ENCODE measurements at regions not wholly inside any gene's neighbourhood (a gene's known extent, or its start where the extent isn't known, plus 50 kb on each side); places are given as distances from the start of the nearest gene placed in this dataset.

DNA sequence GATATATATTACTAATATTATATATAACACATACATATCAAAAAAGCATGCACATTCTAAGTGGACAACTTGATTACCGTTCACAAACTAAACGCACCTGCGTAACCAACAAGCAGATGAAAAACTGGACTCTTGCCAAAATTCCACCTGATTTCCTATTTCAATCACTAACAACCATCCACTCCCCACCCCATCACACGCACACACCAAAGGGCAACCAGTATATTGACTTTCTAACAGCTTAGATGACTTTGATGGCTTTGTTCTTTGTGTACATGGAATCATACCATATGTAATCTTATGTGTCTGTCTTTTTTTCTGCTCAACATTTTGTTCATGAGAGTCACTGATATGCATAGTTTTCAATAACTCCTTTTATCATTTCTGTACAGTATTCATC is 496.8 kb upstream of the ARRDC4 start:
- TF ChIP-seq, protein P1, sequence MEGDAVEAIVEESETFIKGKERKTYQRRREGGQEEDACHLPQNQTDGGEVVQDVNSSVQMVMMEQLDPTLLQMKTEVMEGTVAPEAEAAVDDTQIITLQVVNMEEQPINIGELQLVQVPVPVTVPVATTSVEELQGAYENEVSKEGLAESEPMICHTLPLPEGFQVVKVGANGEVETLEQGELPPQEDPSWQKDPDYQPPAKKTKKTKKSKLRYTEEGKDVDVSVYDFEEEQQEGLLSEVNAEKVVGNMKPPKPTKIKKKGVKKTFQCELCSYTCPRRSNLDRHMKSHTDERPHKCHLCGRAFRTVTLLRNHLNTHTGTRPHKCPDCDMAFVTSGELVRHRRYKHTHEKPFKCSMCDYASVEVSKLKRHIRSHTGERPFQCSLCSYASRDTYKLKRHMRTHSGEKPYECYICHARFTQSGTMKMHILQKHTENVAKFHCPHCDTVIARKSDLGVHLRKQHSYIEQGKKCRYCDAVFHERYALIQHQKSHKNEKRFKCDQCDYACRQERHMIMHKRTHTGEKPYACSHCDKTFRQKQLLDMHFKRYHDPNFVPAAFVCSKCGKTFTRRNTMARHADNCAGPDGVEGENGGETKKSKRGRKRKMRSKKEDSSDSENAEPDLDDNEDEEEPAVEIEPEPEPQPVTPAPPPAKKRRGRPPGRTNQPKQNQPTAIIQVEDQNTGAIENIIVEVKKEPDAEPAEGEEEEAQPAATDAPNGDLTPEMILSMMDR (IDR thresholded peaks at IDR 0.05): no peak
- Histone ChIP-seq H3K9me3 (no peaks in the 10 kb centered on the region), H3K27ac (no peak overlapping the region), H3K36me3 (no peaks in the 10 kb centered on the region), H3K4me3 (ENCODE audit: low read depth in 1 of 2, low read length in 1 of 2) (no peak overlapping the region), H3K4me1 (ENCODE audit: control insufficient read depth in 1 of 2, insufficient read depth in 1 of 2, low read depth in 1 of 2, low read length in 1 of 2) (no peaks in the 10 kb centered on the region), H3K27me3 (no peaks in the 10 kb centered on the region)

DNA sequence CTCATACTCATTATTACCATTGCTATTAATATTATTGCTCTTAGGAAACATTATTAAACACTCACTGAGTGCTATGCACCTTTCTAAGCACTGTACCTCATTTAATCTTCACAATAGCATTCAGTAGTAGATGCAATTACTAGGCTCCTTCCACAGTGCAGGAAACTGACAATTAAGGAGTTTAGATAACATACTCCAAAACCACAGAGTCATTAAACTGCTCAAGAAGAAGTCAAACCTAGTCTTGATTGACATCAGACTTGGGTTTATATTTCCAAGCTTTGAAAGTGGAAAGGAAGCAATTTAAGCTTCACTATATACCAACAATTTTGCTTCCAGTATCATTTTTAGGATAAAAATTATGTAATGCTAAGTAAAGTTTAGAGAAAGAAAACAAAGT is 490.1 kb upstream of the ARRDC4 start:
- TF ChIP-seq, protein P1 (IDR thresholded peaks at IDR 0.05): no peak
- Histone ChIP-seq H3K27me3 (no peaks in the 10 kb centered on the region), H3K27ac (no peak overlapping the region), H3K4me1 (ENCODE audit: control insufficient read depth in 1 of 2, insufficient read depth in 1 of 2, low read depth in 1 of 2, low read length in 1 of 2) (no peaks in the 10 kb centered on the region), H3K9me3 (no peaks in the 10 kb centered on the region), H3K4me3 (ENCODE audit: low read depth in 1 of 2, low read length in 1 of 2) (no peak overlapping the region), H3K36me3 (no peaks in the 10 kb centered on the region)

DNA sequence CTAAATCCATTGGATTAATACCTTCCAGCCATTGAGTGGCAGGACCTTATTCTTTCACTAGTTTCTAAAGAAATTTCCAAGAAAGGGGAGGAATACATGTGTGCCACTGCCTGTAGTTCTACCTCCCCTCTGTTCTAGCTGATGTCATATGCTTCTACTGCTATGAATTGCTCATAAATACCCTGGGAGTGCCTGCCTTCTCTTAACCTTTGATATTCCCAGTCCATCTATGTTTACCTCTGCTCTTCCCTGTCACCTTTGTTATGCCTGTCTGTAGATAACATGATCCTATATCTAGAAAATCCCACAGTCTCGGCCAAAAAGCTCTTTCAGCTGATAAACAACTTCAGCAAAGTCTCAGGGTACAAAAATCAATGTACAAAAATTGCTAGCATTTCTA is 486.9 kb upstream of the ARRDC4 start:
- no peak overlapping the region for H3K27ac ChIP-seq
- H3K36me3 ChIP-seq: no peaks in the 10 kb centered on the region
- no peaks in the 10 kb centered on the region for H3K9me3 ChIP-seq
- no peaks in the 10 kb centered on the region for H3K4me1 ChIP-seq (ENCODE audit: control insufficient read depth in 1 of 2, insufficient read depth in 1 of 2, low read depth in 1 of 2, low read length in 1 of 2)
- H3K27me3 ChIP-seq: no peaks in the 10 kb centered on the region
- TF ChIP-seq, protein P1 (IDR thresholded peaks at IDR 0.05): no peak
- no peak overlapping the region for H3K4me3 ChIP-seq (ENCODE audit: low read depth in 1 of 2, low read length in 1 of 2)

DNA sequence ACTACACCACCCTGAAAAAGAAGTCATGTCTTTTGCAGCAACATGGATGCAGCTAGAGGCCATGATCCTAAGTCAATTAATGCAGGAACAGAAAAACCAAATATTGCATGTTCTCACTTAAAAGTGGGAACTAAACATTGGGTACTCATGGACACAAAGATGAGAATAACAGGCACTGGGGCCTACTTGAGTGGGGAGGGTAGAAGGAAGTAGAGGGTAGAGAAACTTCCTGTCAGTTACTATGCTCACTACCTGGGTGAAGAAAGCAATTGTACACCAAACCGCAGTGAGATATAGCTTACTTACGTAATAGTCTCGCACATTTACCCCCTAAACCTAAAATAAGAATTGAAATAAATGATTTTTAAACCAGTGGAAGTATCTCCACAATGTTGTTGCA is 480.5 kb upstream of the ARRDC4 start:
- Histone ChIP-seq H3K27ac (peak overlapping the region; percentile 26), H3K36me3 (no peaks in the 10 kb centered on the region), H3K9me3 (peaks cover 5% of the 10 kb centered on the region), H3K4me3 (ENCODE audit: low read depth in 1 of 2, low read length in 1 of 2) (no peak overlapping the region), H3K4me1 (ENCODE audit: control insufficient read depth in 1 of 2, insufficient read depth in 1 of 2, low read depth in 1 of 2, low read length in 1 of 2) (peaks cover 4 to 5% of the 10 kb centered on the region in 2 experiments), H3K27me3 (no peaks in the 10 kb centered on the region)
- TF ChIP-seq, protein P1 (IDR thresholded peaks at IDR 0.05): no peak

DNA sequence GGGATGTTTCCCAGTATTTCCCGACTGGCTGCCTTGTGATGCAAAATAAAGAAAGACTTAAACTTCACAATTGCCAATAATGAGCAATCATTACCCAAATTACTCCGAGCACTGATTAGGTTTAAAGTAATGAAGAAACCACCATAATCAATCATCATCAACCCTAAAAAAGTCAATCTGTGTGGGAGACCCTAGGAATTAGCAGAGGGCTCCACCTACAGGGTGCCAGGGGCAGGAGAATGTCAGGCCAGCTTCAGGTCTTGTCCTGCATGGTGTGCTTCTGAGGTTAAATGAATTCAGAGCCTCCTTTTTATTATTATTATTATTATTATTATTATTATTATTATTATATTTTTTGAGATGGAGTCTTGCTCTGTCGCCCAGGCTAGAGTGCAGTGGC is 478.0 kb upstream of the ARRDC4 start:
- H3K4me3 ChIP-seq (ENCODE audit: low read depth in 1 of 2, low read length in 1 of 2): no peak overlapping the region
- peaks cover 4 to 5% of the 10 kb centered on the region in 2 experiments for H3K4me1 ChIP-seq (ENCODE audit: control insufficient read depth in 1 of 2, insufficient read depth in 1 of 2, low read depth in 1 of 2, low read length in 1 of 2)
- H3K9me3 ChIP-seq: peaks cover 5% of the 10 kb centered on the region
- H3K27me3 ChIP-seq: no peaks in the 10 kb centered on the region
- TF ChIP-seq, protein P1 (IDR thresholded peaks at IDR 0.05): no peak
- H3K27ac ChIP-seq: no peak overlapping the region
- H3K36me3 ChIP-seq: no peaks in the 10 kb centered on the region

DNA sequence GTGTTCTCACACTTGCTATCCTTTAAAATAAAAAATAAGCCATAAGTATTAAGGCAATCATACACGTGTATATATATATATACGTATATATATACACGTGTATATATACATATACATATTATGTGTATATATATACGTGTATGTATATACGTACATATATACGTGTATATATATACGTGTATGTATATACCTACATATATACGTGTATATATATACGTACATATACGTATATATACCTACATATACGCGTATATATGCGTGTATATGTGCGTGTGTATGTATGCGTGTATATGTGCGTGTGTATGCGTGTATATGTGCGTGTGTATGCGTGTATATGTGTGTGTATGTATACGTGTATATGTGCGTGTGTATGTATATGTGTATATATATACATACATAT is 477.3 kb upstream of the ARRDC4 start:
- TF ChIP-seq, protein P1 (IDR thresholded peaks at IDR 0.05): no peak
- Histone ChIP-seq H3K4me3 (ENCODE audit: low read depth in 1 of 2, low read length in 1 of 2) (no peak overlapping the region), H3K36me3 (no peaks in the 10 kb centered on the region), H3K9me3 (peaks cover 5% of the 10 kb centered on the region), H3K27ac (no peak overlapping the region), H3K4me1 (ENCODE audit: control insufficient read depth in 1 of 2, insufficient read depth in 1 of 2, low read depth in 1 of 2, low read length in 1 of 2) (peaks cover 4 to 5% of the 10 kb centered on the region in 2 experiments), H3K27me3 (no peaks in the 10 kb centered on the region)
